HG03575 (cell line): ENCODE measurements at regions not wholly inside any gene's neighbourhood (a gene's known extent, or its start where the extent isn't known, plus 50 kb on each side); places are given as distances from the start of the nearest gene placed in this dataset.

Experiments
- ATAC-seq: cut with Tn5 transposase; IDR thresholded peaks from one replicate; pipeline ENCODE4 v1.9.1; 2021; ENCODE audit not compliant: unreplicated experiment, insufficient number of reproducible peaks, low FRiP score; ENCODE audit errors: extremely low read depth

DNA sequence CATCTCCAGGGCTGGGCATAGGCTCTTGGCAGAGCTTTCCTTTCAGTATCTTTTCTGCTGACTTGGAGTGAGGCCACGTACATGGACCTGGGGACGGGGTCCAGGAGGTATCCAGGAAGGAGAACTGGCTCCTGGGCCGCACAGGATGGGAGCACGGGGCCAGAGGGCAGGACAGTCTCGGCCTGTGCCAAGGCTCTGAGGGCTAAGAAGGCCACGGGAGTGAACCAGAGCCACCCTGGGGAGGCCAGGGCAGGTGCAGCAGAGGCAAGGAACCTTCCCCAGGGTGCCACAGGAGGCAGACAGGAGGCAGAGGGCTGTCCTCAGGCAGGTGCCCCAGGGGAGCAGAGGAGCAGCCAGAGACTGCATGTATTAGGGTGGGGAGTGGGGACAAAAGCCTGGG lies 50.3 kb downstream of the PLXNA1 start:
- no peak for ATAC-seq

DNA sequence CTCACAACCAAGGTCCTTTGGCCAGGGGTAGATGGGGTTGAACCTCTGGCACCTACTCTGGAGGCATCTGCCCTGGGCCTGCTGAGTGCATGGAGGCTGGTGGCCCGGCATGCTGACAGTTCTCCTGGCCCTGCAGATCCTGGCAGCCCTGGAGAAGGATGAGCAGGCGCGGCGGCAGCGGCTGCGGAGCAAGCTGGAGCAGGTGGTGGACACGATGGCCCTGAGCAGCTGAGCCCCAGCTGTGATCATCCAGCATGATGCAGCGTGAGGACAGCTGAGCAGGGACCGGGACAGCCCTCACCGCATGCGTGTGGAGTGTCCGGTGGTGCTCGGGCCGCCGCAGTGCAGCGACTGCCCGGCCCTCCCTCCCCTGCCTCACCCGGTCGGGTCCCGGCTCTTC lies 50.9 kb downstream of the PLXNA1 start:
- no peak for ATAC-seq

GRCh38 chr3:127034195-127034989 lies 51.5 kb downstream of the PLXNA1 start:
- ATAC-seq = no peak

- no peak for ATAC-seq
These were observed 52.2 kb downstream of the PLXNA1 start for GRCh38 chr3:127034990-127035652.

DNA sequence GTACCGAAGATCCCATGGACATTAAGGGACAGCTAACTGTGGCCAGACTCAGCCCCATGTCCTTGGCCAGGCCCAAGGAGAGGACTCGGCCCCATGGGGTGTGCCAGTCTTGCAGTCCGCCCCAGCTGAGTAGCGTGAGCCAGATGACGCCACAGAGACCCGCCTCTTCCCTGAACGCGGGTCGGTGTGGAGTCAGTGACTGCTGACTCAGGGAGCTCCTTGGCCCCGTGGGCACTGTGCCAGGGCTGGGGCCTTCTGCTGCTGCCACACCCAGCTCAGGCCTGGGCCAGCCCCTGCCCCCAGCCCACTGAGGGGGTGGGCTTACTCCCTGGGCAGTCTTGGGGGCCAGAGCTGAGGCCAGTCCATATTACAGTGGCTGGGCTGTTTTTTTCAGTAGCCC lies 52.8 kb downstream of the PLXNA1 start:
- no peak for ATAC-seq

DNA sequence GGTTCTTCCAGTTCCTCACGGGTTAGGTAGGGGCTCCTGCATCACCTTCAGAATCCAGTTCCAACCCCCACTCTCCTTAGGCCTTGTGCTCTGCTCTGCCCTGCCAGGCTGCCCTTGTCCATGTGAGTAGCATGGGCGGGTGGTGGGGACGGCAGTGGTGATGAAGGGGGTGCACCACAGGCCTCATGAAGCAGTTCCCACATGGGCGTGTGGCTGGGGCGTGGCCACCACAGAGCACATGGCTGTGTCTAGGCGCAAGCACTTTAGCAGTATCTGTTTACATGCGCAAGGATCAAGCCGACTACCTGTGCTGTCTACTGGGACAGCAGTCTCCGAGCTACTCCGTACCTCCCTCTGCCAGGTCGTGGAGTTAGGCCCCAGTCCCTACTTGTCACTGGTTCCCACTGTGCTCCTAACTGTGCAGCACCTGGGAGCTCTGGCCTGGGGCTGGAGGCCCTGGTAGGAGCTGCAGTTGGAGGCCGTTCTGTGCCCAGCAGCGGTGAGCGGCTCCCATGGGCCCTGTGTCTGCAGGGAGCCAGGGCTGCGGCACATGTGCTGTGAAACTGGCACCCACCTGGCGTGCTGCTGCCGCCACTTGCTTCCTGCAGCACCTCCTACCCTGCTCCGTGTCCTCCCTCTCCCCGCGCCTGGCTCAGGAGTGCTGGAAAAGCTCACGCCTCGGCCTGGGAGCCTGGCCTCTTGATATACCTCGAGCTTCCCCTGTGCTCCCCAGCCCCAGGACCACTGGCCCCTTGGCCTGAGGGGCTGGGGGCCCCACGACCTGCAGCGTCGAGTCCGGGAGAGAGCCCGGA lies 53.5 kb downstream of the PLXNA1 start:
- no peak for ATAC-seq

DNA sequence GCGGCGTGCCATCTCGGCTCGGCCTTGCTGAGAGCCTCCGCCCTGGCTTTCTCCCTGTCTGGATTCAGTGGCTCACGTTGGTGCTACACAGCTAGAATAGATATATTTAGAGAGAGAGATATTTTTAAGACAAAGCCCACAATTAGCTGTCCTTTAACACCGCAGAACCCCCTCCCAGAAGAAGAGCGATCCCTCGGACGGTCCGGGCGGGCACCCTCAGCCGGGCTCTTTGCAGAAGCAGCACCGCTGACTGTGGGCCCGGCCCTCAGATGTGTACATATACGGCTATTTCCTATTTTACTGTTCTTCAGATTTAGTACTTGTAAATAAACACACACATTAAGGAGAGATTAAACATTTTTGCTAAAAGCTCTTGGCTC lies 54.1 kb downstream of the PLXNA1 start:
- ATAC-seq = no peak

- no peak for ATAC-seq
These were observed 54.5 kb downstream of the PLXNA1 start for GRCh38 chr3:127037418-127037841.

DNA sequence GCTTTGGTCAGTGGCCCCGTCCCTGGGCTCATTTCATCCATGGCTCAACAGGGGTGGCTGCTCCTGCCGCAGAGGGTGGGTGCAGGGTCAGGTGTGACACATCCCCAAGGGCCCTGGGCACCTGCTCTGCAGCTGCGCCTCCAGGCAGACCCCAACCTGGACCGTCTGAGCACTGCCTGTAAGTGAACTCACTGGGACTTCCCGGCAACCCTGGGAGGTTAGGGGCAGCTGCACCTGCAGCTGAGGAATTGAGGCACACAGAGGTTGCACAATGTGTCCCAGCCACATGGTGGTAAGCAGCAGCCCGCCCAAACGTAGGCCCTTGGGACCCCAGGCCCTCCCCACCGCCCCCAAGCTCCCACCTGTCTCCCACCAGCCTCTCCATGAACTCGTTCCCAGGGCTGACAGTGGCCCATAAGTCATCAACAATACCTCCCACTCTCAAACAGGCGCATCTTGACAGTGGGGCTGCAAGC lies 55.1 kb downstream of the PLXNA1 start:
- ATAC-seq = no peak

- no peak for ATAC-seq
These were observed 55.6 kb downstream of the PLXNA1 start for GRCh38 chr3:127038466-127038865.

GRCh38 chr3:127038923-127039581 lies 56.1 kb downstream of the PLXNA1 start:
- ATAC-seq = no peak

- ATAC-seq = no peak
These were observed 56.8 kb downstream of the PLXNA1 start for GRCh38 chr3:127039719-127040118.

DNA sequence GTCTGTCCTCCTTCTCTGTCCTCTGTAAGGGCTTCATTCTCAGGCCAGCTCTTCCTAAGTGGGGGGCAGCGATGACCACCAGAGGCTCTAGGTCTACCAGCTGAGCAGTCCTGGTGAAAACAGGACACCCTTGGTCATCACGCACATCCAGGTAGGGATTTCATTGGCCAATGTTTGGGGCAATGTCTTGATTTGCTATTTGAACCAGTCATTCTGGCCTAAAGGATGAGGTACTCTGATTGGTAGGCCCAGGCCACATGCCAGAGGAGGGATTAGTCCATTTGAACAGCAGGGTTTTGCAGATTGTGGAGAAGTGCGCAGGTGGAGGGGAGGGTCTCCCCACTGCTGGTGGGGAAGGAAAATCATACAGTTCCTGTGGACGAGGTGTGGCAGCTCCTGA lies 57.3 kb downstream of the PLXNA1 start:
- no peak for ATAC-seq

- ATAC-seq = no peak
These were observed 58.4 kb downstream of the PLXNA1 start for GRCh38 chr3:127041264-127041820.

DNA sequence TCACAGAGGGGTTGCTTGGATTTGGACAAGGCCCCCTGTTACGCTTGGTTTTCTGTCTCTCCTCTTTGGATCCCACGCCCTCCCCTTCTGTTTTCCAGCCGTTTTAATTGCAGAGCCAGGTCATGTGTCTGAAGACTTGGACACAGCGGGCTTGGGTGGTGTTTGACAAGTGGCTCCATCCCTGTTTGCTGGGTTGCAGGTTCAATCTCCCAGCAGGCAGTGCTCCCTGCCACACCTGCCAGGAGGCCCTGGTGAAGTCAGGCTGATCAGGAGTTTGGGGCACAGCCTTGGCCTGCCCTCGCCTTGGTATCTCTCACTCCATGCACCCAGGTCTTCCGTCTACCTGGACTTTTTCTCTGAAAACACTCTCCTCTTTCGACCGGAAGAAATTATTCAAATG lies 59.0 kb downstream of the PLXNA1 start:
- no peak for ATAC-seq

- no peak for ATAC-seq
These were observed 59.7 kb downstream of the PLXNA1 start for GRCh38 chr3:127042634-127043033.

DNA sequence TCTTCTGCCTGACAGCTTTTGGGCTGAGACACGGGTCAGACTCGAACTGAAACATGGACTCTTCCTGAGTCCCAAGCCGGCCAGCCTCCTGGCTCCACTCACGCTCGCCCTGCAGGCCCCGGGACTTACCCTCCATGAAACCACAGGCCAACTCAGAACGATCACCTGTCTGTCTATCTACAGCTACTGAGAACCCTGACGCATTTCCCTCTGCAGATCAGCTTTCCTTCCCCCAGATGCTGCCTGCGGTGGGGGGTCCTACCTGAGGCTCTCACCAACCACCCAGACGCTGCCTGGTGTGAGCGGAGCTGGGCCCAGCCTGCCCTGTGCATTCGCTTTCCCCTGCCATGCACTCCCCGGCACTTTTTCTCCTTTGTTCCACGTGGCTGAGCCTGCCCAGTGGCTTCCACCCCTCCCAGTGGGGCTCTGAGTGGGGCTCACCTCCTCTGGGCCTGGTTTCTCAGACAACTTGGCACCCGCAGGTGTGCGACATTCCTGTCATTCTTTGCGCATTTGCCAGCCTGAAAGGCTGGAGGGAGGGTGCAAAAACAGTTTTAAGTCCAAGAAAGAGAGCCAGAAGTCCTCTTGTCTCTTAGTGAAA lies 60.2 kb downstream of the PLXNA1 start:
- ATAC-seq = no peak

GRCh38 chr3:127043731-127044510 lies 61.0 kb downstream of the PLXNA1 start:
- no peak for ATAC-seq
